Activated B cell treated with CpG ODN at 0.5 μM for 24 hours (primary cell): ENCODE measurements at regions not wholly inside any gene's neighbourhood (a gene's known extent, or its start where the extent isn't known, plus 50 kb on each side); places are given as distances from the start of the nearest gene placed in this dataset.

ENCODE experiments used
- ATAC-seq: fragments of 200-7000 bp; cut with Tn5 transposase; one replicate; pipeline ENCODE4 v1.10.0; 2021; ENCODE audit warnings: low read depth, mild to moderate bottlenecking, moderate library complexity
- CTCF ChIA-PET: fragments of 350-600 bp; sonication (Branson Sonifier 250); formaldehyde crosslinking; loops from one replicate; lab custom pipeline; 2021; ENCODE audit warnings: antibody characterized with exemption; lab: Charles Lee
- POLR2A ChIA-PET: fragments of 350-600 bp; sonication (Branson Sonifier 250); formaldehyde crosslinking; loops from one replicate; lab custom pipeline; 2021; ENCODE audit warnings: antibody characterized with exemption; lab: Charles Lee
- DNase-seq: peaks from one replicate; pipeline ENCODE4 v3.0.0; 2022
- H3K27ac Mint-ChIP-seq: one replicate; pipeline ENCODE4 v1.8.0; 2020; ENCODE audit warnings: mixed read lengths
- H3K27me3 Mint-ChIP-seq: one replicate; pipeline ENCODE4 v1.8.0; 2021; ENCODE audit warnings: mixed read lengths
- H3K36me3 Mint-ChIP-seq: one replicate; pipeline ENCODE4 v1.8.0; 2021; ENCODE audit warnings: low read depth, mixed read lengths
- H3K4me1 Mint-ChIP-seq: one replicate; pipeline ENCODE4 v1.8.0; 2021; ENCODE audit warnings: mixed read lengths
- H3K4me3 Mint-ChIP-seq: one replicate; pipeline ENCODE4 v1.8.0; 2020; ENCODE audit warnings: mild to moderate bottlenecking, mixed read lengths
- H3K9me3 Mint-ChIP-seq: one replicate; pipeline ENCODE4 v1.8.0; 2020; ENCODE audit warnings: mixed read lengths
- intact Hi-C: fragments of 100-400 bp; cut with micrococcal nuclease; formaldehyde crosslinking; loops from one replicate; pipeline ENCODE4 v1.15.1; 2024
- TF ChIP-seq, protein P1 (sequence below): fragments of 200-600 bp; IDR thresholded peaks from one replicate; pipeline ENCODE4 v1.8.0; 2022; ENCODE audit warnings: antibody characterized with exemption, mild to moderate bottlenecking

DNA sequence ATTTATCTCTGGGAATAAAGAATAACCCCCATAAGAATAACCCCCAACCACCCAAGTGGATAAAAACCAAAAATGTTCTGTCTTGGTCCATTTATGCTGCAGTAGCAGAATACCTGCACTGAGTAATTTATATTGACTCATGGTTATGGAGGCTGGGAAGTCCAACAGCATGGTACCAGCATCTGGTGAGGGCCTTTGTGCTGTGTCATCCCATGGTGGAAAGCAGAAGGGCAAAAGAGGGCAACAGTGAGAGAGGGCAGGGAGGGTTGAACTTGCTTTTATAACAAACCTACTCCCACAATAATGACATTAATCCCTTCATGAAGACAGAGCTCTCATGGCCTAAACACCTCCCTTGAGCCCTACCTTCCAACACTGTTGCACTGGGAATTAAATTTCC lies 133.7 kb downstream of the ERMARD start:
- Mint-ChIP-seq H3K9me3 (peaks cover 3% of the 10 kb centered on the region), H3K27me3 (peaks cover 32% of the 10 kb centered on the region), H3K36me3 (no peaks in the 10 kb centered on the region), H3K27ac (no peak overlapping the region), H3K4me1 (no peaks in the 10 kb centered on the region), H3K4me3 (no peak overlapping the region)
- ChIA-PET POLR2A (no interaction called here), CTCF (no interaction called here)
- no peak for DNase-seq
- TF ChIP-seq, protein P1, sequence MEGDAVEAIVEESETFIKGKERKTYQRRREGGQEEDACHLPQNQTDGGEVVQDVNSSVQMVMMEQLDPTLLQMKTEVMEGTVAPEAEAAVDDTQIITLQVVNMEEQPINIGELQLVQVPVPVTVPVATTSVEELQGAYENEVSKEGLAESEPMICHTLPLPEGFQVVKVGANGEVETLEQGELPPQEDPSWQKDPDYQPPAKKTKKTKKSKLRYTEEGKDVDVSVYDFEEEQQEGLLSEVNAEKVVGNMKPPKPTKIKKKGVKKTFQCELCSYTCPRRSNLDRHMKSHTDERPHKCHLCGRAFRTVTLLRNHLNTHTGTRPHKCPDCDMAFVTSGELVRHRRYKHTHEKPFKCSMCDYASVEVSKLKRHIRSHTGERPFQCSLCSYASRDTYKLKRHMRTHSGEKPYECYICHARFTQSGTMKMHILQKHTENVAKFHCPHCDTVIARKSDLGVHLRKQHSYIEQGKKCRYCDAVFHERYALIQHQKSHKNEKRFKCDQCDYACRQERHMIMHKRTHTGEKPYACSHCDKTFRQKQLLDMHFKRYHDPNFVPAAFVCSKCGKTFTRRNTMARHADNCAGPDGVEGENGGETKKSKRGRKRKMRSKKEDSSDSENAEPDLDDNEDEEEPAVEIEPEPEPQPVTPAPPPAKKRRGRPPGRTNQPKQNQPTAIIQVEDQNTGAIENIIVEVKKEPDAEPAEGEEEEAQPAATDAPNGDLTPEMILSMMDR, result no peak
- intact Hi-C loops, result no loop called here
- no peak for ATAC-seq

DNA sequence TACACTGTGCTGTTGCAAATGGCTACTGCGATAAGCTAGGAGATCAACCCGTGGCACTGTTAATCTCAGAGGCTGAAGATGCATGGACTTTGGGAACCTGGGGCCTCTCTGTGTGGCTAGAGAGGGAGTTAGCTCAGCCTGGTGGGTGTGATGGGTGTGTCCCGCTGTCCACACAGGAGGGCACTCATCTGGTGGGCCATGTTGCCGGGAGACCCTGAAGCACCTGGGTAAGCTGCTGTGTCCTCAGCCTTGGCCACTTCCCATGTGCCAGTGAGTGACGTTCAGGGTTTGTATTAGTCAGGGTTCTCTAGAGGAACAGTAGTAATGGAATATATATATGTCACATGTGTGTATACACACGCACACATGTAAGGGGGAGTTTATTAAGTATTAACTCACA lies 132.7 kb downstream of the ERMARD start:
- ChIA-PET CTCF (no interaction called here), POLR2A (no interaction called here)
- no peak for DNase-seq
- Mint-ChIP-seq H3K27ac (no peak overlapping the region), H3K36me3 (no peaks in the 10 kb centered on the region), H3K4me1 (no peaks in the 10 kb centered on the region), H3K4me3 (no peak overlapping the region), H3K9me3 (peaks cover 3% of the 10 kb centered on the region), H3K27me3 (peaks cover 38% of the 10 kb centered on the region)
- TF ChIP-seq, protein P1, result no peak
- ATAC-seq, result no peak
- intact Hi-C loops, result no loop called here

DNA sequence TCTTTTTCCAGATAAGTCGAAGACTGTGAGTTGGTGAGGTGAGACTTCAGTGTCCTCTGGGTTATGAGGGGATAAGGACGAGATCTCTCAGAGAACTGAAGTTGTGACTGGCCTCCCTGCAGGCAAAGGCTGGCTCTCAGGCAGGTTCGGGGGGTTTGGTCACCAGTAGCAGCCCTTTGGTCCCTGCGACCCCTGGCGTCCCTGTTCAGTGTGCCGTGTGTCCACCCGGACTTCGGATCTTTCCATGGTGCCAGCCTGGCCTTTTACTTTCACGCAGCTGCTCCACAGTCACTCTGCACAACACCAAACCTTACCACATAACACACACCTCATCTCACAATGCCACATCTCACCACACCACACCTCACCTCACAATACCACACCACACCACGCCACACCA lies 131.9 kb downstream of the ERMARD start:
- Mint-ChIP-seq H3K27me3 (peaks cover 40% of the 10 kb centered on the region), H3K4me3 (no peak overlapping the region), H3K9me3 (peaks cover 3% of the 10 kb centered on the region), H3K36me3 (no peaks in the 10 kb centered on the region), H3K4me1 (no peaks in the 10 kb centered on the region), H3K27ac (no peak overlapping the region)
- TF ChIP-seq, protein P1, result no peak
- CTCF ChIA-PET, result no interaction called here
- DNase-seq (no peak), ATAC-seq (no peak)
- intact Hi-C loops, result no loop called here
- POLR2A ChIA-PET, result no interaction called here

DNA sequence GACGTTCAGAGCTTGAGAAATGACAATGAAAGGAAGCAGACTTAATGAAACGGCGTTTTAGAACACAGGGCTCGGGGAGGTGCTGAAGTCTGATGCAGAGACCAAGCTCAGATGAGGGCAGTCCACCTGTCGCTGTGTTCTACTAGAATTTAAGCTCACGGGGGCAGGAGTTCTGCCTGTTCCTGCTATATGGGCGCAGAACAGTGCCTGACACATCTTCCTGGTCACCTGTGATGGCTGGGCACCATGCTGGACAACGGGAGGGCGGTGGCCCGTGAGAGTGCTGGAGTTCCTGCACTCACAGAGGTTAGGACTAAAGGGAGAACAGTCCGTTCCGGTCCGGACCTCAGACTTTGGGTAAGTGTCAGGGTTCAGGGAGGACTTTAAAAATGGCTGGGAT lies 130.6 kb downstream of the ERMARD start:
- Mint-ChIP-seq H3K27ac (no peak overlapping the region), H3K9me3 (peaks cover 3% of the 10 kb centered on the region), H3K27me3 (peaks cover 33% of the 10 kb centered on the region), H3K4me1 (no peaks in the 10 kb centered on the region), H3K36me3 (no peaks in the 10 kb centered on the region), H3K4me3 (no peak overlapping the region)
- DNase-seq (no peak), ATAC-seq (no peak)
- CTCF ChIA-PET, result no interaction called here
- TF ChIP-seq, protein P1, result no peak
- intact Hi-C loops, result no loop called here
- POLR2A ChIA-PET, result no interaction called here

DNA sequence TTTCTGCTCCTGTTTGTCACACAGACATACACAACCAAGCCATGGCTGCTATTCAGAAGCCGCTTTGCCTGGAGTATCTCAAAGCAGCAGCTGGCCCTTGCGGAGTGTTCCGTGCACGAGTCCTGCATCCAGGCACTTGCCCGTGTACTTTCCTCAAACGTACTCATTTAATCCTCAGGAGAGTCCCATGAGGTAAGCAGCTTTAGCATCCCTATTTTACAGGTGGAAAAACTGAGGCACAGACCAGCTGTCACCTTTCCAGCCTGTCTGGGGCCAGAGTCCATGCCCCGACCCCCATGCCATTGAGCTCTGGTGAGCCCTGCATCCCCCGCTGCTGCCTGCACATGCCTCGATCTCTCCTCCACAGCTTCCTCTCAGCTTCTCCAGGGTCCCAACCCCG lies 130.0 kb downstream of the ERMARD start:
- intact Hi-C loops, result no loop called here
- TF ChIP-seq, protein P1, result no peak
- POLR2A ChIA-PET, result no interaction called here
- peaks cover 31% of the 10 kb centered on the region for H3K27me3 Mint-ChIP-seq
- H3K4me1 Mint-ChIP-seq, result no peaks in the 10 kb centered on the region
- H3K9me3 Mint-ChIP-seq, result peaks cover 5% of the 10 kb centered on the region
- H3K27ac Mint-ChIP-seq, result no peak overlapping the region
- DNase-seq (no peak), ATAC-seq (no peak)
- CTCF ChIA-PET, result no interaction called here
- no peaks in the 10 kb centered on the region for H3K36me3 Mint-ChIP-seq
- no peak overlapping the region for H3K4me3 Mint-ChIP-seq
